ENCODE measurements at regions not wholly inside any gene's neighbourhood (a gene's known extent, or its start where the extent isn't known, plus 50 kb on each side); places are given as distances from the start of the nearest gene placed in this dataset.

DNA sequence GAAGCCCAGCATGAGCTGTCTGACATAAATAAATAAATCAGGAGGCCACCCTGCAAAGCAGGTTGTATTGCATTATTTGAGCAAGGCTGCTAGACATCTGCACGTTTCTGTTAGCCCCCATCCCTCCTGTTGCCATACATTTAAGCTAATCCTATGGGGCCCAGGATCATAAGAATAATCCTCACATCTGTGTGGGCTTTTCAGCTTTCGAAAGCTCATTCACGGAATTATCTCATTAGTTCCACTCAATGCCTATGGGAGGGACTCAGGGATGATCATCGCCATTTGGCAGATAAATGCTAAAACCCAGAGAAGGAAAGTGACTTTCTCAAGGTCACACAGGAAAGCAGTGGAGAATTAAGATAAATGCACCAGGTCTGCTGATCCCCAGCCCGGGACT lies 123.4 kb downstream of the TLE3 start:
- TF ChIP-seq, protein P1, sequence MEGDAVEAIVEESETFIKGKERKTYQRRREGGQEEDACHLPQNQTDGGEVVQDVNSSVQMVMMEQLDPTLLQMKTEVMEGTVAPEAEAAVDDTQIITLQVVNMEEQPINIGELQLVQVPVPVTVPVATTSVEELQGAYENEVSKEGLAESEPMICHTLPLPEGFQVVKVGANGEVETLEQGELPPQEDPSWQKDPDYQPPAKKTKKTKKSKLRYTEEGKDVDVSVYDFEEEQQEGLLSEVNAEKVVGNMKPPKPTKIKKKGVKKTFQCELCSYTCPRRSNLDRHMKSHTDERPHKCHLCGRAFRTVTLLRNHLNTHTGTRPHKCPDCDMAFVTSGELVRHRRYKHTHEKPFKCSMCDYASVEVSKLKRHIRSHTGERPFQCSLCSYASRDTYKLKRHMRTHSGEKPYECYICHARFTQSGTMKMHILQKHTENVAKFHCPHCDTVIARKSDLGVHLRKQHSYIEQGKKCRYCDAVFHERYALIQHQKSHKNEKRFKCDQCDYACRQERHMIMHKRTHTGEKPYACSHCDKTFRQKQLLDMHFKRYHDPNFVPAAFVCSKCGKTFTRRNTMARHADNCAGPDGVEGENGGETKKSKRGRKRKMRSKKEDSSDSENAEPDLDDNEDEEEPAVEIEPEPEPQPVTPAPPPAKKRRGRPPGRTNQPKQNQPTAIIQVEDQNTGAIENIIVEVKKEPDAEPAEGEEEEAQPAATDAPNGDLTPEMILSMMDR (IDR thresholded peaks at IDR 0.05) = no peak
- no peak for TF ChIP-seq EP300 (IDR thresholded peaks at IDR 0.05)
- no peak for TF ChIP-seq POLR2A (IDR thresholded peaks at IDR 0.05)

Measured in tibial nerve (tissue), 4 donors.